Fibroblast of the conjunctiva (primary cell): ENCODE measurements at regions not wholly inside any gene's neighbourhood (a gene's known extent, or its start where the extent isn't known, plus 50 kb on each side); places are given as distances from the start of the nearest gene placed in this dataset.
"Not testable (repeated sequence)": the region's sequence is repeated elsewhere in the genome, so short reads cannot be mapped to it uniquely, and the experiment has no call there.

Experiments
- DNase-seq: peaks from one replicate; pipeline ENCODE4 v3.0.0-alpha.2; 2010; ENCODE audit warnings: low read depth

DNA sequence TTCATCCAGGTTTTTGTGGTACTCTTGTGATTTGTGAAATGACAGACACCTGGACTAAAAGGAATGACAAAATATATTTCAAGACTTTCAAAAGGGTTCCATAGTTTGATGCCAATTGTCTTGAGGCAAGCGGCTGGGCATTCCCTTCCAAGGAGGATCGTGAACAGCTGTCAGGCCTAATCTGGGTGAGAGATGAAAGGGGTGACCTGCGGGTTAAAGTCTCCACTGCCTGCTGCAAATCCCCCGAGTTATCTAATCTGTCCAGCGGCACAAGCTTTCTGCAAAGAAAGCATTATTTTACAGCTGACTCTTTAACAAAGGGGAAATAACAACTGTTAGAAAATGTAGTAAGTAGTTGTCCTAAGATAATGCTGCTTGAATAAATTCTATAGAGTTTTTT is 128.7 kb upstream of the MB21D2 start:
- DNase-seq = no peak

DNA sequence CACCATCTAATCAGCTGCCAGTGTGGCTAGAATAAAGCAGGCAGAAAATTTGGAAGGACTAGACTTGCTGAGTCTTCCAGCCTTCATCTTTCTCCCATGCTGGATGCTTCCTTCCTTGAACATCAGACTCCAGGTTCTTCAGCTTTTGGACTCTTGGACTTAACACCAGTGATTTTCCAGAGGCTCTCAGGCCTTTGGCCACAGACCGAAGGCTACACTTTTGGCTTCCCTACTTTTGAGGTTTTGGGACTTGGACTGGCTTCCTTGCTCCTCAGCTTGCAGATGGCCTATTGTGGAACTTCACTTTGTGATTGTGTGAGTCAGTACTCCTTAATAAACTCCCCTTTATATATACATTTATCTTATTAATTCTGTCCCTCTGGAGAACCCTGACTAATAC is 129.8 kb upstream of the MB21D2 start:
- DNase-seq = not testable (repeated sequence)

DNA sequence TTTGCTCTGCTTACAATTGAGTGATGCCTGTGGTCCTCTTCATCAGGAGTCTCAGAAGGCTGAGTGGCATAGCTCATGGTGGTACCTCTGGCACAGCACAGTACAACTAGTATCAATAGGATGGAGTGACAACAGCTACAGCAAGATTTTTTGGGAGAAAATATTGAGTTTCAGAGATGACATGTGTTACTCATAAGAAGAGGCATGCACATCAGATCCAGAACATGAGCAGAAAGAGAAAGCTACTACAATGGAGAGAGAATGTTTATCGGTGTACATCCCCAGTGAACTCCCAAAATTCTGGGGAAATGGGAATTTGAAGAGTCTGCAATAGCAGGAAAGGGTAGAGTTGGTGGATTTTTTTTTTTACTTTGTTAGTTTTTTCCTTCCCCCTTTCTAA is 130.5 kb upstream of the MB21D2 start:
- DNase-seq = no peak

DNA sequence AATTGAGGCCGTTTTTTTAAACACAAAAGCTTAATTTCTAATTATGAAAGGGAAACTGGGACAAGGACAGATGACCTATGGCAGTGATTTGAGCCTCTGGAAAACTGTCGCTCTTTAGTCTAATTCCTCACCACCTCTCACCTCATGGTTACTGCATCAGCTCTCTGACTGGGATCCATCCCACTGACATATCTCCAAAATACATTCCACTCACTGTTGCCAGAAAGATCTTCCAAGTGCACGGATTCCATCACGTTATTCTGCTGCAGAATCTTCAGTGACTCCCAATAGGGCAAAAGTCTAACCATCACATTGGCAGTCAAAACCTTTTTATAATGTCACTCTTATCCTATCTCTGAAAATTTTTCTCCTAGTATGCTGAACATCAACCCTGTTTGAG is 132.3 kb upstream of the MB21D2 start:
- DNase-seq = no peak

DNA sequence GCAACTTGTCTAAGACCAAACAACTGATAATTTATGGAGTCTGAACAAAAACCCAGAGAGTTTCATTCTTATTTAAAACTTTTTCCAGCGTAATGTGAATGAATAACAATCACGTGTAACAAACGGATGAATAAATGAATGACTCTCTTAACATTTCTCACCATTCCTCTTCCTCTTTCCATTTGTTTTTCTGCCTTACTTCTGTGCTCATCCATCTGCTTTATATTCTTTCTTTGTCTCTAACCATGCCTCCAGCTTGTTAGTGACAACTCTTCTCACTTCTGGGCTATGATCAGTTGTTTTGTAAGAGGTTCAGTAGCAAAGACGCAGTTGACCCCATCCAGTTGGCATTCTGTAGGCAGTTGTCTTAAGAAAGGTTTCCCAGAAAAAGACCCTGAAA is 133.7 kb upstream of the MB21D2 start:
- DNase-seq = no peak

DNA sequence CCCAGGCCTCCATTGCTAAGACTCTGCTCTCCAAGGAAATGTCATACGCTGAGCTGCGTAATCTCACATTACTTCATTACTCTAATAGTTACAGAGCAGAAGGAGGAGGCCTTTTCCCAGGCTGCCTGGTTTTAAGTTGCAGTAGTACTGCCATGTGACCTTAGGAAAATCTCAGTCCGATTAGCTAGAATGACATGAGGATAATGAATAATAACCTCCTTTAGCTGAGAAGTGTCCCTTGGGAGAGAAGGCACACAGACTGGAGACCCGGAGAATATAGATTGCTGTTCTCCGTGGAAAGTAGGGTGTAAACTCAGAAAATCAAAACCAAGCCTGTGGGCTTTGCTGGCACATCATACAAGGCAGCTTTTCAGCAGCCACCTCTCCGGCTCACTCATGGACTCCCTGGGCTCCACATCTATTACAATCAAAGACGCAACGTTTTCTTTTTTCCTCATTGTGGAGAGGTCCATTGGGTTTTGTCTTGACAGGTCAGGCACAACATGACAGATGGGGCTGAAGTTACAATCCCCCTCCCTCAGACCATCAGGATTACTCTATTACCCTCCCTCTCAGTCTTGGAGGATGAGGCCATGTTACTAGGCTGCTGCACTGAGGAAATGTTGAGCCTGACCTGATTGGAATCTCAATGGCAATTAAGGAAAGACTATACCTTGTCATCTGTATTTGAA is 134.8 kb upstream of the MB21D2 start:
- no peak for DNase-seq

DNA sequence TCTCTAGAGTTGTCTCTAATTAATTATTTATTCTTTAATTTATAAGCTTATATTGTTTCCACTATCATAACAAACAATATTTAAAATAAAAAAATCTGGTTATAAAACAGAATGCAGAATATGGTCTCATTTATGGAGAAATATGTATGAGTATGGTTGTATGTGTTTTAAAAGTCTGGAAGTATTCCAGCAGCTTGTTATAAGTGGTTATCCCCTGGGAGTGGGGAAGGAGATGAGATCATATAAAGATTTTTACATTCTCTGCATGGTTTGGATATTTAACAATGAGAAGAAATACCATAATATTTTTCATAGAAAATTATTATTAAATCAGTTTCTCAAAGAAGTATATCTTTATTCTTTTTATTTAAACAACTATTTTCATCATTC is 135.4 kb upstream of the MB21D2 start:
- no peak for DNase-seq

DNA sequence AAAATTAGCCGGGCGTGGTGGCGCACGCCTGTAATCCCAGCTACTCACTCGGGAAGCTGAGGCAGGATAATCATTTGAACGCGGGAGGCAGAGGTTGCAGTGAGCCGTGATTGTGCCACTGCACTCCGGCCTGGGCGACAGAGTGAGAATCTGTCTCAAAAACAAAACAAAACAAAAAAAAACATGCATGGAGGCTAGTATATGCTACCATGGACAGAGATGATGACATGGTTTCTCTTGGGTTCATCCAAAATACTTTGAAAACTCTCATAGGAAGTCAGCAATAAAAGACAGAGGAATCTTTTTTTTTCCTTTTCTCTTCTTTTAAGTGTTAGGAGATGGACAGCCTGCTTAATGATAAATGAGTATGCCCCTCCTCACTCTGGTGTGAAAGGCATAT is 137.7 kb upstream of the MB21D2 start:
- no peak for DNase-seq

DNA sequence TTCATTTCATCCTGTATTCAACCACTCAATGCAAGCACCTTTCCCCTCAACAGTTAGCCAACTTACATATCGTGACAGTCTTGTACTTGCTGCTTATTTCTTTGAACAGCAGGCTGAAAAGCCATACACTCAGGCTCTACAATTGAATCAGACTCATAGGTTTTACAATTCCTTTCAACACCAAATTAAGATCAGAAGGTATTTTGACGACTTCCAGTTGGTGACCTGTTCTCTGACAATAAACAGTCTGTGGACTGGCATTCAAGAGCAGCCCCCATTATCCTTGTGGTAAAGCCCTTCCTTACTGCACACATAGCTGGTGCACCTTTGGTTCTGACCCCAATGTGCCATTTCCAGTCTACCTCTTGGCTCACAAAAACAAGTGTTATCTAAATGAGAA is 140.0 kb upstream of the MB21D2 start:
- DNase-seq = no peak

DNA sequence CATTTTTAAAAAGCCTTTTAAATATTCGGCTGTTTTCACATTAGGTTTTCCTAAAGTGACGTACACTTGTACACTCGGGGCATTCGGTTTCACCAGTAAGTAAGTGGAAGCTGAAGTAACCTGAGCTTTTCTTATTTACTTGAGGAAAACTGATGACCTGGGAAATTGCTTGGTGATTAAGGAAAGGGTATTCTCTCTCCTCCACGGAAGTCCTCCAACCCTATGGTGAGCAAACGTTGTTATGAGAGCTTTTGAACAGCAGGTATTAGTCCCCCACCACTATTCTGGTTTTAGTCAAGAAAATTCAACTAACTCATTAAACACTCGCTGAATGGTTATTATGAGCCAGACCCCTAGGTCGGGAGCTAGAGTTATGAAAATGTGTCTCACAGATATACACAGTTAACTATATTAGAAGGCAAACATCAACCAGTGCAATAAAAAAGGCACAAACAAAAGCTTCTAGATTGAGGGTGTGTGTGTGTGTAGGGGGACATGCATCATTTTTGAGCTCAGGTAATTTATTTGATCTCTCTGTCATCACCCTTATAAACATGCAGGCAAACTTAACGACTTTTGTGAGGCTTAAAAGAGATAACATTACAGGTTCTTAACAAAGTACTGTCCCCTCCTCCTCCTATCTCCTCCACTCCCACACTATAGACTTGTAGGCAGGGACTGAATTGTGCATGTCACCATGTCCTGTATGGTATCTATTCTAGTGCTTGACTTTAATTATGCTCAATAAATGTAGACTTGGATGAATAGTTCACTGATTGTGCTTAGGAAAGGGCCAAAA is 143.3 kb upstream of the MB21D2 start:
- DNase-seq = no peak

DNA sequence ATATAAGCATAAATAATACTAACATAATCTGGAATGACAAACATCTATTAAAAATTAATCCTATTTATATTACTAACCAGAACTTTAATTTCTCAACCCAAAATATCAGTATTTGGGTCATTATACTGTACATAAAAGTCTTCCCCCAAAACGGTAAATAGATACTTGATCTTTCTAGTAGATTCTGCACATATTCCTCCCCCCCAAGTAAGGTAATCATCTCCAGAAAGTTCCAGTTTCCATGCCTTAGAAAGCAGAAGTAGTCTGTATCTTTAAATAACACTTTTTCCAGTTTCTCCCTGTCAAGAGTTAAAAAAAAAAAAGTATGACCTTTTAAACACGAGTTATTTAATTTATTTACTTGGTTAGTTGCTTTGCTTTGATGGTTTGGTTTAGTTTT is 150.7 kb upstream of the MB21D2 start:
- no peak for DNase-seq

DNA sequence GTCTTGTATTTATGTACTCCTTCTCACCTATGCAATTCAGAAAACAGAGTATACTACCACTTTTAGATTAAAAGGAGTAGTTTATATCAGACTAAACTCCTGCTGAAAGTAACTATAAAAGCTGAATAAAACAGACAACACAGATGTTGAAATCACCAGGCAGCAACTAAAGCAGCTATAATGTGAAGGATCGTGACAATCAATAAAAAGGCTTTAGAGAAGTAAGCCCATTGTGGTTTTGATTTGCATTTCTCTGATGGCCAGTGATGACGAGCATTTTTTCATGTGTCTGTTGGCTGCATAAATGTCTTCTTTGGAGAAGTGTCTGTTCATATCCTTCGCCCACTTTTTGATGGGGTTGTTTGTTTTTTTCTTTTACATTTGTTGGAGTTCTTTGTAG is 152.1 kb upstream of the MB21D2 start:
- not testable (repeated sequence) for DNase-seq

DNA sequence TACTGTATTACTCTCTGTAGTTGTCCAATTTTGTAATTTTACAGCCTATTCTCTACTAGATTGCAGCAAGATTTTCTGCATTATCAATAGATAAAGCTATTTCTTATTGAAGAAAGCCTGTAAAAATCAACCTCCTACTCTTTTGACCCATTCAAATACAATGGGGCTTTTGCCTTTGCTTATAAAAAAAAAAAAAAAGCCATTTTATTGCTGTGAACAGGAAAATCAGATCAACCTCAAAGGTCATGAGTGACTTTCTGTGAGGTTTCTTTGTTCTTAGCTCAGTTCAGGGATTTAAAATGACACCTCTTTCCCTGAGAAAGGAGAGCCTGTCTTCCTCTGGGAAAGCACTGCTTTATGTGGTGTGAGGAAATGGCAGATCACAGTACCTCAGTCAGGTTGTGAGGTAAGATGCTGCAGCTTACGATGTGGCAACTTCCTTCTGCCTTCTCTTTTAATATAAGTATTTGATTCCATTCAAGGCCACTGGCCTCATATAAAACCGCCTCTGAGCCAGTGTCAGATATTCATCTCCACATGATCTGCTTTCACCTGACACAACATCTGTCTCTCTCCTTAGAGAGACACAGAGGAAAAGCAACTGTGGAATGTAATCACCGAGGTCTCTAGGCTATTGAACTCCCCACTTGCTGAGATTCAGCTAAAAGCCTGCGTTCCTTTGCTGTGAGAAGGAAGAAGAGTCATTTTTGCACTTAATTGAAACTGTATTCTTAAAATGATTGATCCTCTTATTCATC is 161.5 kb upstream of the MB21D2 start:
- no peak for DNase-seq

DNA sequence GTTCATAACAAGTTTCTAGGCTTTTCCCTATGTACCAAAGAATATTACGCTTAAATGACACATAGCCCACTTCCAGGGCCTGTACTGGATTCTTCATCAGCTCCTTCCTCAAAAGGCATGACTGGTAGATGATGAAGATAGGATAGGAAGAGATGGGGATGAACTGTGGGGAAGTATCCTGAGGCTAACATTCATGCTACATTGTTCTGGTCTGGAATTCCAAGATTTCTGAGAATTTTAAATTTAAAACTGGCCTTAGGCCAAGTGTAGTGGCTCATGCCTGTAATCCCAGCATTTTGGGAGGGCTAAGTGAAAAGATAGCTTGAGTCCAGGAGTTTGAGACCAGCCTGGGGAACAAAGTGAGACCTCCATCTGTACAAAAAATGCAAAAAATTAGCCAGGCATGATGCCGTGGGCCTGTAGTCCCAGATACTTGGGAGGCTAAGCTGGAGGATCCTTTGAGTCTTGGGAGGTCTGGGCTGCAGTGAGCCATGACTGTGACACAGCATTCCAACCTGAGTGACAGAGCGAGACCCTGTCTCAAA is 160.1 kb upstream of the PLAAT1 start:
- DNase-seq = no peak

DNA sequence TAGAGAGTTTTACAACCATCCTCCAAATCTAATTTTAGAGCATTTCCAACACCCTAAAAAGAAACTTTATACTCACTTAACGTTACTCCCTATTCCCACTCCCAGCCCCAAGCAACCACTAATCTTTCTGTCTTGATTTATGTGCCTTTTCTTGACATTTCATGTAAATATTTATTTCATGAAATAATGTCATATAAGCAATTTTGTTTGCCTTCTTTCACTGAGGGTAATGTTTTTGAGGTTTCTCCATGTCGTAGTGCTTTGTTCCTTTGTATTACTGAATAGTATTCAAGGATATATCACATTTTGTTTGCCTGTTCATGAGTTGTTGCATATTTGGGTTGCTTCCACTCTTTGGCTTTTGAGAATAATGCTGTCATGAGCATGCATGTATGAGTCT is 155.4 kb upstream of the PLAAT1 start:
- DNase-seq = no peak

DNA sequence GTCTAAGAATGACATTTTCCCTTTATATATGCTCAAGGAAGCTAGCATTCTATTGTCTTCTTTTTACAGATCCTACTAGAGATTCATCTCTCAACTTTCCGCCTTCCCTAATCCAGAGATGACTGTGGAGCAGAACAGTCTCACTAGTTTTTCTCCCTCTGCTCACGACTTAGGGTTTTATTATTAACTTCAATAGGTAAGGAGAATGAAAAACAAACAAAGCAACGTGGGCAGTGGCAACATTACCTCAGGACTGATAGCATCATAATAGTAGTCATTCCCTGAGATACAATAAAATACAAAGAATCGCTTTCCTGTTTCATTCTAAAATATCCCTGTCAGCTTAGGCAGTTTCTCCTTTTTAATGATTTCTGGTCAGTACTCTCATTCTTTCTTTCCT is 154.3 kb upstream of the PLAAT1 start:
- no peak for DNase-seq

DNA sequence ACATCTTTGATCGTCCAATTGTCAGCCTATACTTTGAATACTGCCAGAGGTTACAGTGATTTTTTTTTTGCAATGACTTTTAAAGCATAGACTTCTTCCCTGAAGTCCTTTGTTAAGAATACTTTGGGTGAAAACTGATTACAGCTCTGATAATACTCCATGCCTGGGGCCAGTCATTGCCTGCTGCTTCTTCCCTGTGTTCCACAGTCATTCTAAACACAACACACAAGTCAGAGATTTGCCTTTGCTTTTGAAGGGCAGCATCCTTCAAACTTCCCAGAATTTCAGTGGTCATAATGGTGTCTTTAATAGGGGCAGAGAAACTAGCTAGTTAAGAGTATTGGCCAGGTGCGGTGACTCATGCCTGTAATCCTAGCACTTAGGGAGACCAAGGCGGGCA is 153.7 kb upstream of the PLAAT1 start:
- DNase-seq = no peak

DNA sequence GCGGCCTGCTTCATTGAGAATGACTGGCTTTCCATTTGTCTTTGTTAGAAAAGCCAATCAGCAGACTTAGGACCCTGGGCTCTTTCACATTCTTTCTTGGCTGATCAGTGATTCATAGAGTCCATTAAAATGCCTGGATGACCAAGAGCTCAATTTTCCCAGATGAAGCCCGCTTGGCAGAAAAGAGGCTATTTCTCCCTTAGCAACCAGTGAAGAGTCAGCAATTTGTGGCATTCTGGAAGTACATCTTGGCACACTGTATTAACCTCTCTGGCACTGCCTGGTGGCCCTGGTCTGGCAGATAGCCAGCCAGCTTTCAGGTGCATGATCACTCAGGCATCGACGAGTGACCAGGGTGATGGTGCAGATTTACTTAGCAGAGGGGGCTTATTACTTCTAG is 145.7 kb upstream of the PLAAT1 start:
- DNase-seq = no peak

DNA sequence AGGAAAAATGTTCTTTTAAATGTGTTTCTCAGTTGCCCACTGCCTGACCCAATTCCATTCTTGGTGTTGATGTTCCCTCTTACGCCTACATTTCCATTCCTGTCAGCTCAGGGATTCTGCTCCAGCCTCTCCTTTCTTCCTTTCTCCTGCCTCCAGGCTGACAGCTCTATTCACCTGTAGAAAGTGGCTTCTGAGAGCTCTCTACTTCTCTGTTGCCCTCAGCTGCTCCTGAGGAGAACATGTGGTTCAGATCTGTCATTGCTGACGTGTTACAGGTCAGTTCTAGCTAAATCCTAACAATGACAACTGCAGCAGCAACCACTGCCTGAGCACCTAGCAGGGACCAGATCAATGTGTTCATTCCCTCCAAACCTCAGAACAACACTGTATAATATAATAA is 144.9 kb upstream of the PLAAT1 start:
- DNase-seq = no peak

DNA sequence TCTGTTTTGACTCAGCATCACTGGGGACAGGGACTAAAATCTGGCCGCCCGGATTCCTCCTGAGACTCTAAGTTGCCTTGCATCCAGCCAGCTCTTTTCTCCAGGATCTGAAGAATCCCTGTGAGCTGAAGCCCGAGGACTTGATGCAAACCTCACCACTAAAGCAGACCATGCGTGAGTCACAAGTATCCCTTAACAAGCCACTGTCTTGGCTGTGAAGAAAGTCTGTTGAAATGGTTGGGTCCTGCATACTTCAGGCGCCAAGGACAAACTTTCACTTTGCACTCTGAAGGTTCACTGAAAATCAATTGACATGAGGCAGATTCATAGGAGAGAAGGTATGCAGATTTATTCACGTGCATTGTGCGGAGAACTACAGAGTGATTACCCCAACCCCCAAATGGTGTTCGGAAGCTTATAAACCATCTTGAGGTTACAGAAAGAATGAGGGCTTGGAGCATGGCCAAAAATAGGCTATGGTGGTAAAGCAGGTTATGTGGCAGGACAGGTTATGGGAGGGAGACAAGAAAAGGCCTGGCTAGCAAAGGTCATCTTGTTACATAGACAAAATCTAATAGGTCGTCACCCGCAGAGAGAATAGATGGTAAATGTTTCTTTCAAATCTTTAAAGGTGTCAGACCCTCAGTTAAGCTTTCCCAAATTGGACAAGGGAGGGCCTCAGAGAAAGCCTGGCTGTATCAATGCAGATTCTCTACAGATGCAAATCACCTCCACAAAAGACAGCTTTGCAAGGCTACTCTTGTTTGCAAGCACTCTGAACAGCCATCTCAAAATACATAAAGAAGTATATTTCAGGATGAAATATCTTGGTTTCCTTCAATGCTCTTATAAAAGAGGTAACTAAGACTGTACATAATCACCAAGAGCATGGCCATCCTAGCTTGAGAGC is 126.3 kb upstream of the PLAAT1 start:
- DNase-seq = no peak

DNA sequence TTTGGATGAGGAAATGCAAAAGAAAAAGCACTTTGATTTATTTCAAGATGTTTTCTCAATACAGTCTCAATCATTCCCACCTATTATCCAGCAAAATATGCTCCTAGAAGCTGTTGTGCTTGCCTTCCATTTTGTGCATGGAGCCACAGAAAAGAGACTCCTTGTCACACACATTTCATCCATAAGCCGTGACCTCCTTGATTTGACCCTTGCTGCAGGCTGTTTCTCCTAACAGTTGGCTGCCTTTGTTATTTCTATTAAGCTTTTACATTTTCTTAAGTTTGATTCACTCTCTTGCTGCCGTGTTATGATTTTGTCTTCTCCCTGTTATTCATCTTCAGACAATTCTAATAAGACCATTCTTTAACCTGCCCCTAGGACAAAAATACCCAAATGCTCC is 124.2 kb upstream of the PLAAT1 start:
- DNase-seq = no peak

DNA sequence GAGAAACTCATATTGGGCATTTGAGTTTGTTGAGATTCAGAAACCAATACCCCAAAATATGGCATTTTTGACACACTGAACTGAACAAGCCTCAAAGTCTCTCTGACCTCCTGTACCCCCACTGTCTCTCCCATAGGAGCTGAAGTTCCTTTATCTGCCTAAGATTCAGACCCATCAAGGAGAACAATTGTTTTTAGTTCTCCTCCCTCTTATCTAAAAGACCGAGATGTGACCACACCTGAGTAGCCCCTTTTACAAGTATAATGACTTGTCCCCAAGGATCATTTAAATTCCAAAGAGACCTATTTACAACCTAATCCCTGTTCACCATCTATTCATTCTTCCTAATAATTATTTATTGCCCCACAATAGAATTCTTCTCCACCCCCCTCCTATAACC is 122.1 kb upstream of the PLAAT1 start:
- no peak for DNase-seq
